Fibroblast of the conjunctiva (primary cell): ENCODE measurements at regions not wholly inside any gene's neighbourhood (a gene's known extent, or its start where the extent isn't known, plus 50 kb on each side); places are given as distances from the start of the nearest gene placed in this dataset.
"Not testable (repeated sequence)": the region's sequence is repeated elsewhere in the genome, so short reads cannot be mapped to it uniquely, and the experiment has no call there.

ENCODE experiments used
- DNase-seq: peaks from one replicate; pipeline ENCODE4 v3.0.0-alpha.2; 2010; ENCODE audit warnings: low read depth

DNA sequence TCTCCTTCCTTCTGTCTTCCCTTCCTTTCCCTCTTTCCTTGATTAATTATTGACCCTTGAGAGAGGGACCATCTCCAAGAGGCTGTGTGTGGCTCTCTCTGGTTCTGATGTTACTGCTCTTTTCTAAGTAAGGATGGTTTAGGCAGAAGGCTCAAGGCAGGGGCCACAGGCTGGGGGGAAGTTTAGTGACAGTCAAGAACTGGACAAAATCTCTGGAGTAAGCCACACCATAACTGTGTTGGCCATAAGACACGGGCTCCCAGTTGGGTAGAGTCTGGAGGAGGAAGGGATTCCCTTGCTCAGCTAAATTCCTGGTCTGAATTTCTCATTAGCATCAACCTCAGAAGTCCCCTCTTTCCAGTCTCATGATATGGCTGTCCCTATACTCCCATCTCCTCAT lies 74.7 kb downstream of the BUD13 start:
- DNase-seq = no peak

GRCh38 chr11:116697639-116698038 lies 75.1 kb downstream of the BUD13 start:
- no peak for DNase-seq

DNA sequence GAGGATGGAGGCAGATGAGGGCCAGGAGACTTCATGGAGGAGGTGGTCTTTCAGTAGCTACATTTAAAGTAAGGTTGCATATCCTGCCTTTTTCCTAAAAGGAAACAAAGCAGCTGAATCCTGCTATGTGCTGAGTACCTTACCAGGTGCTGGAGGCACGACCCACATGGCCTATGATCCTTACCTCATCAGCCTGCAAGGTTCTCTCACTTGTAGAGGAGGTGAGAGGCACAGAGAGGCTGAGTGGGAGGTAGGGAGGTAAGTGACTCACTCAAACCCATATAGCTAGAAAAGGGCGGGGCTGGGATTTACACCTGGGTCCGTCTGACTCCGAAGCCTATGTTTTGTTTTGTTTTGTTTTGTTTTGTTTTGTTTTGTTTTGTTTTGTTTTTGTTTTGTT lies 75.8 kb downstream of the BUD13 start:
- DNase-seq = no peak

- DNase-seq = no peak
Observed at GRCh38 chr11:116696381-116696941, 76.3 kb downstream of the BUD13 start.

GRCh38 chr11:116695657-116696254 lies 77.0 kb downstream of the BUD13 start:
- DNase-seq = no peak

DNA sequence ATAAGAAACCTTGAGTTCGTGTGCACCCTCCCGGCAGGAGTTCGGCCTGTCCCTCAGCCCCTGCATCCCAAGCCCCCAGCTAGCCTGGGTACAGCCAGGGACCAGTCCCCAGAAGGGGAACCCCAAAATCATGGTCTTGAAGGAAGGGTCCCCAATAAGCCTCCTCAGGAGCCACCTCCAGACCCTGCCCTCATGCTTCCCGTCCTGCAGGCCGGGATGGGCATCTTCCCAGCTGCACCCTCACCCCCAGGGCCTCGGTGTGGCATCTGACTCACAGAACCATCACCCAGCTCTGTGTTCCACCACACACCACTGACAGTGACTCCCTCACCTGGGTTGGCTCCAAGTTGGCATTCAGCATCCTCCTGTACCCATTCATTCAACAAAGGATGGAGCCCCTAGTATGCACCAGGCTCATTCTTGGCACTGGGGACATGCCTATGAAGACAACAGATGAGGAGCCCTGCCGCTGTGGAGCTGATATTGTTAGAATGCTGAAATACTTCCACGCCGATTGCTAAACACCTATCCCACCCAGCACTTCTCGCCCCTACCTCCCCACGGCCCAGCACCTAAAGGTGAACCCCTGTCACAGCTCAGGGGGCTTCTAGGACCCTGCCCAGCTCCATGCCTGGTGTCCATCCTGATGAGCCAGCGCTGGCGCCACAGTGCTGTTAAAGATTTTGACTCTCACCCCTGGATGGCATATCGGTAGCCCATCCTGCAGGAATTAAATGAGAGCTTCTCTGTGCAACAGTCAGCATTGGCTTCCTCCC lies 77.8 kb downstream of the BUD13 start:
- no peak for DNase-seq

- DNase-seq = no peak
Observed at GRCh38 chr11:116694349-116694725, 78.5 kb downstream of the BUD13 start.

DNA sequence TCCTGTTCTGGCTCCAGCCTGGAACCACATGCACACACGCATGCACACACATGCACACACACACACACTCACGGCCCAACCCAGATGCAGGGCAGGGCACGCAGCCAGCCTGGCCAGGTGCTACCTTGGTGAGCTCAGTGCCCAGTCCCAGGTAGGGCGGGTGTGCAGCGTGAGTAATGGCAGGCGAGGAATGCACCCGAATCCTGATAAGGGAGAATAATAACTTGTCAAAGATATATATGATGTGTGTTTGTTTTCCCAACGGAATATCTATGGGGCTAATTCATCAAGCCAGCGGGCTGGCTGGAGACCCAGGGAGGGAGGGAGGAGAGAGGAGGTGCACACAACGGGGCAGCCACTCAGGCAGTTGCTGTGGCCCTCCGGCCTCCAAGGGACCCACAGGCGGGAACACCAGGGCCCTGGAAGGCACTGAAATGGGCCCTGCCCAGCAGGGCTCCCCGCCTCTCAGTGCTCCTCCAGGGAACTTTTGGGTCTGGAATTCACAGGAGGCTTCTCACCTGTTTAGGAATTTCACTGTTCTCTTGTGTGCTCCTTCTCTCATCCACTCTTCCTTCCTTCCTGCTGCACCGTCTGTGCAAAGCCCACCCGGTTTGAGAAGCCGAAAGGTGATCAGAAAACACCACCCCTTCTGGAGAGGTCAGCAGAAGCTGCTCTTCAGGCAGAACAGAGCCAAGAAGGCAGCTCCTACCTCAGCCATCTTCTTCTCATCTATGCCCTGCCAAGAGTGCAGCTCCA lies 79.0 kb downstream of the BUD13 start:
- DNase-seq = no peak

DNA sequence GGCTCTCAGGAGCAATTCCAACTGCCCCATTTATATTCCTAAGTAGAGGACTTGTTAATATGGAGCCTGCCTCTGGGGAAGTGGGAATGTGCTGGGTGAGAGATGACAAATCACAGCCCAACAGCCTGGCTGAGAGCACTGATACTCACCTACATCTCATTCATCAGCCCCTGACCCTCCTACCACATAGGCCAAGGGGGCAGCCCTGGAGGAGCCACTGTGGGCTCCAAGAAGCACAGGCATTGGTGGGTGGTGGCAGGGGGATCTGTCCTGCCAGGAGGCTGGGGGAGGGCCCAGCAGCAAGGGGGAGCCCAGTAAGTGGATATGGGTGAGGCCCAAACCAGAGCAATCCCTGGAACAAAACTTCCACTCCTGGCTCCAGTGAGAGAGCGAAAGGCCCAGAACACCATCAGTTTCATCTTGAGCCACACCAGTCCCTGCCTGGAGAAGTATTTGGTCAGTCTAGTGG lies 79.7 kb downstream of the BUD13 start:
- DNase-seq = no peak

- DNase-seq = no peak
Observed at GRCh38 chr11:116692318-116693101, 80.3 kb downstream of the BUD13 start.

DNA sequence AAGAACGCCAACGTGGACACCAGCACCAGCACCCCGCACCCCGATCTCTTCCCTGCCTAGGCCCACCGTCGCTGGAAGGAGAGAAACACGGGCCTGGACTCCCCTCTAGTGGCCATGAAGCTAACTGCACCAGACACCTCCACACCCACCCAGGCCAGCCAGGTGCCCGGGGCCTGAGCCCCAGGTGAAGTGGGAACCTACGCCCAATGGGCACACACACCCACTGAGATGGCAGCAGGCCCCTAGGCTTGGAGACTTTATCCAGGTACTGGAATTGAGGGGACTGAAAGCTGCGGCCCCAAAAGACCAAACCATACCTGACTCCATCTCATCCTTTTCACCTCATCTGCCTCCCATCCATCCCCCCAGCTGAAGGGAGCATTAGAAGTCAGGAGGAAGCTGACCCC lies 81.0 kb downstream of the BUD13 start:
- DNase-seq = no peak

- DNase-seq = no peak
Observed at GRCh38 chr11:116690611-116691010, 82.2 kb downstream of the BUD13 start.

DNA sequence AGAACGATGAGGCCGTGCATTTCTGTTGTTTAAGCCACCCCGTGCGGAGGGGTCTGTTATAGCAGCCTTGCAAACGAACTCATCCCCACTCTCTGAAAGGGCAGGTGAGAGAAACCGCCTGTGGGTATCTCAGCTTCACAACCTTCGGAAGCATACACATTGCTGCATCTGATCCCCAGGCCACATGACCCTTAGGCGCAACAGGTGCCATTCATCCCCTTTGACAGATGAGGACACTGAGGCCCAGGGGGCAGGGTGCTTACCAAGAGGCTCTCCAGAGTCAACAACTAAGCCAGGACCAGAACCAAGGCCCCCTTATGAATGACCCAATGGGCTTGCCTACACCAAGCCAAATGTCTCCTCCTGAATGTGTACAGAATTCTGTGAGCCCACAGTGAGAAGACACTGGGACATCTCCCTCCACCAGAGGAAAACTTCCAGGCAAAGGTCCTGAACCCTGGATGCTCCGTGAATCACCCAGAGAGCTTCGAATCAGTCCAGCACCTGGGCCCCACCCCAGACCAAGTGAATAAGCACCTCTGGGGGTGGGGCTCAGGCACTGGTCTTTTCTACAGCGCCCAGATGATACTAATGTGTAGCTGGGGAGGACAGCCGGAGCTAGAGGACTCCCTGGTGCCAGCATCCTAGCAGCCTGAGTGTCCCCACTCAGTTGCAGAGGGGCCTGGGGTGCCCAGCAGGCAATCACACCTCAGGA lies 83.2 kb downstream of the BUD13 start:
- no peak for DNase-seq

DNA sequence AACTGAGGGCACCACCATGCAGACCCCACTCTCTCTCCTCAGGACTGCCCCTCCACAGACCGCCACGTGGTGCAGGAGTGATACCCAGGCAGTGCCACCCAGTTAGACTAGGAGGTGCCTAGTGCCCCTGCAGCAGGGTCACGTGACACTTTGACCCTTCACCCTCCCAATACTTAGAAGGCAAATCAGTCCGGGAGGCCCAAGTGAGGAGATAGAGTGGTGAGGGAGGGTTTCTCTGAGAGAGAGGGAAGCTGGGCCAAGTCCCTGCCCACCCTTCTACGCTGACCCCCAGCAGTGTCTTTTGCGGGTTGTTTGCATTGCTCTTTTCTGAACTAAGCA lies 84.6 kb downstream of the BUD13 start:
- DNase-seq = no peak

DNA sequence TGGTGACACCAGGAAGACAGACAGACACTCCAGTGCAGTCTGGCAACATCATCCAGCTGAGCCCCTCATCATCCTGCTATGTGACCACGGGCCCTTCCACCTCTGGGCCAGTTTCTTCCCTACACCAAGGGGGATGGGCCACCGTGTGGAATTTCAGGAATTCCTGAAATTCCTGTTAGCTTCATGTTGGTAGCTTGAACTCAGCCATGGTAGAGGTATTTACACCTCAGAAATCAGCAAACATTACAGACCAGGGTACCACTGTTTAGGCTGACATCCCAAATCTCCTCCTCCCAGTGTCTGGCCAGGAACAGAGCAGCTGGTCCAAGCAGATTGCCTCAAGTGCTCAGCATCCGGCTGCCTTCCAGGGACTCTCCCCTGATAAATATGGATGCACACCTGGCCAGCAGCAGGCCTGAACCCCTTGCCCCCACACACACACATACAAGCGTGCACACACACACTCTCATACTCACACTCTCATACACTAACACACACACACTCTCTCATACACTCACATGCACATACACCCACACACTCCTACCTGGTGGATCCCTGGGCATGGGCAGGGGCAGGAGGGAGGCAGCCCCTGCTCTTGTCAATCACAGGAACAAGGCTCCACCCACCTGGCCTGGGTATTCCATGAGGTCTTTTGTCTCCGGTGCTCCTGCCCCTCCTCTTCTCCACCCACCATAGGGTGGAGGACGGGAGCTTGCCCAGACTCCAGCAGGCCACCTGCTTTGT lies 85.2 kb downstream of the BUD13 start:
- no peak for DNase-seq

- DNase-seq = no peak
Observed at GRCh38 chr11:116686866-116687265, 85.9 kb downstream of the BUD13 start.

GRCh38 chr11:116683982-116684381 lies 88.8 kb downstream of the BUD13 start:
- no peak for DNase-seq

GRCh38 chr11:116680349-116681125 lies 92.2 kb downstream of the BUD13 start:
- no peak for DNase-seq

GRCh38 chr11:116678887-116679286 lies 93.9 kb downstream of the BUD13 start:
- no peak for DNase-seq

- not testable (repeated sequence) for DNase-seq
Observed at GRCh38 chr11:116667318-116667717, 105.5 kb downstream of the BUD13 start.
